SU-DHL-6 (cell line): ENCODE measurements at regions not wholly inside any gene's neighbourhood (a gene's known extent, or its start where the extent isn't known, plus 50 kb on each side); places are given as distances from the start of the nearest gene placed in this dataset.

Experiments used
- H2AFZ ChIP-seq: fragments of 200-600 bp; sonication (generic); 2 replicates; pipeline ENCODE4 v1.6.1; 2014; ENCODE audit warnings: low read depth, mild to moderate bottlenecking, moderate library complexity, mixed read lengths, antibody characterized with exemption, low read length; ENCODE audit not compliant: severe bottlenecking
- H3F3A ChIP-seq: fragments of 200-600 bp; shearing (Covaris generic); 2 replicates; pipeline ENCODE4 v1.6.0; 2016; ENCODE audit warnings: antibody characterized with exemption, mild to moderate bottlenecking; ENCODE audit not compliant: insufficient read depth
- H3K27ac ChIP-seq: fragments of 200-600 bp; sonication (generic); 2 replicates; pipeline ENCODE4 v1.5.1; 2016; ENCODE audit warnings: low read depth, mild to moderate bottlenecking, low read length, moderate library complexity, mixed read lengths
- H3K27me3 ChIP-seq: fragments of 200-600 bp; sonication (generic), shearing (Covaris generic); 2 replicates; pipeline ENCODE4 v1.6.0; 2014; ENCODE audit warnings: mild to moderate bottlenecking, low read length
- H3K36me3 ChIP-seq: fragments of 200-600 bp; sonication (generic); 2 replicates; pipeline ENCODE4 v1.6.1; 2014; ENCODE audit warnings: mild to moderate bottlenecking, low read length, mixed read lengths
- H3K4me2 ChIP-seq: fragments of 300-600, 200-600 bp; shearing (Covaris generic), sonication (generic); 2 replicates; pipeline ENCODE4 v1.6.0; 2014; ENCODE audit warnings: low read length, low read depth, mild to moderate bottlenecking; ENCODE audit not compliant: poor library complexity, severe bottlenecking
- H3K4me3 ChIP-seq: fragments of 200-600 bp; sonication (generic); 2 replicates; pipeline ENCODE4 v1.5.1; 2014; ENCODE audit warnings: antibody characterized with exemption, low read length, mild to moderate bottlenecking, mixed read lengths; ENCODE audit not compliant: insufficient read depth, poor library complexity, severe bottlenecking
- H3K79me2 ChIP-seq: fragments of 200-600 bp; sonication (generic); 2 replicates; pipeline ENCODE4 v1.6.1; 2014; ENCODE audit warnings: mild to moderate bottlenecking, low read length, moderate library complexity; ENCODE audit not compliant: insufficient read depth
- H3K9ac ChIP-seq: fragments of 200-600 bp; sonication (generic); 2 replicates; pipeline ENCODE4 v1.7.0; 2014; ENCODE audit warnings: mild to moderate bottlenecking, low read length
- H3K9me2 ChIP-seq: fragments of 200-600 bp; sonication (generic); replicated peaks from 2 replicates; pipeline ENCODE4 v1.6.1; 2014; ENCODE audit warnings: low read length; ENCODE audit not compliant: insufficient read depth
- H3K9me3 ChIP-seq: fragments of 200-600 bp; sonication (generic); 2 replicates; pipeline ENCODE4 v1.6.1; 2014; ENCODE audit warnings: low read length, mixed read lengths; ENCODE audit not compliant: insufficient read depth
- H4K20me1 ChIP-seq: fragments of 200-600 bp; sonication (generic); 2 replicates; pipeline ENCODE4 v1.6.1; 2014; ENCODE audit warnings: low read depth, mild to moderate bottlenecking, antibody characterized with exemption, low read length, moderate library complexity, mixed read lengths
- EZH2phosphoT487 ChIP-seq: fragments of 200-600 bp; sonication (generic), shearing (Covaris generic); conservative IDR thresholded peaks from 2 replicates; pipeline ENCODE4 v1.6.1; 2018; ENCODE audit warnings: mild to moderate bottlenecking, antibody characterized with exemption, low read length, moderate library complexity, mixed read lengths
- TF ChIP-seq, protein P1 (sequence below): fragments of 200-600 bp; sonication (generic); IDR thresholded peaks from one replicate; pipeline ENCODE4 v1.5.1; 2017; ENCODE audit warnings: antibody characterized with exemption, mild to moderate bottlenecking, low read length, moderate library complexity; ENCODE audit not compliant: insufficient read depth, poor library complexity, severe bottlenecking

- Histone ChIP-seq H3K9ac (no peak overlapping the region), H3K9me2 (no peaks in the 10 kb centered on the region), H3F3A (no peaks in the 10 kb centered on the region), H4K20me1 (no peaks in the 10 kb centered on the region), H3K9me3 (no peaks in the 10 kb centered on the region), H3K79me2 (no peaks in the 10 kb centered on the region), H2AFZ (no peak overlapping the region), H3K36me3 (no peaks in the 10 kb centered on the region), H3K4me3 (no peak overlapping the region), H3K4me2 (no peak overlapping the region), H3K27ac (no peak overlapping the region), H3K27me3 (no peaks in the 10 kb centered on the region)
- TF ChIP-seq EZH2phosphoT487: no peak
- TF ChIP-seq, protein P1, sequence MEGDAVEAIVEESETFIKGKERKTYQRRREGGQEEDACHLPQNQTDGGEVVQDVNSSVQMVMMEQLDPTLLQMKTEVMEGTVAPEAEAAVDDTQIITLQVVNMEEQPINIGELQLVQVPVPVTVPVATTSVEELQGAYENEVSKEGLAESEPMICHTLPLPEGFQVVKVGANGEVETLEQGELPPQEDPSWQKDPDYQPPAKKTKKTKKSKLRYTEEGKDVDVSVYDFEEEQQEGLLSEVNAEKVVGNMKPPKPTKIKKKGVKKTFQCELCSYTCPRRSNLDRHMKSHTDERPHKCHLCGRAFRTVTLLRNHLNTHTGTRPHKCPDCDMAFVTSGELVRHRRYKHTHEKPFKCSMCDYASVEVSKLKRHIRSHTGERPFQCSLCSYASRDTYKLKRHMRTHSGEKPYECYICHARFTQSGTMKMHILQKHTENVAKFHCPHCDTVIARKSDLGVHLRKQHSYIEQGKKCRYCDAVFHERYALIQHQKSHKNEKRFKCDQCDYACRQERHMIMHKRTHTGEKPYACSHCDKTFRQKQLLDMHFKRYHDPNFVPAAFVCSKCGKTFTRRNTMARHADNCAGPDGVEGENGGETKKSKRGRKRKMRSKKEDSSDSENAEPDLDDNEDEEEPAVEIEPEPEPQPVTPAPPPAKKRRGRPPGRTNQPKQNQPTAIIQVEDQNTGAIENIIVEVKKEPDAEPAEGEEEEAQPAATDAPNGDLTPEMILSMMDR: no peak
Observed at GRCh38 chr2:193518041-193518817, 1323.5 kb upstream of the TMEFF2 start.

DNA sequence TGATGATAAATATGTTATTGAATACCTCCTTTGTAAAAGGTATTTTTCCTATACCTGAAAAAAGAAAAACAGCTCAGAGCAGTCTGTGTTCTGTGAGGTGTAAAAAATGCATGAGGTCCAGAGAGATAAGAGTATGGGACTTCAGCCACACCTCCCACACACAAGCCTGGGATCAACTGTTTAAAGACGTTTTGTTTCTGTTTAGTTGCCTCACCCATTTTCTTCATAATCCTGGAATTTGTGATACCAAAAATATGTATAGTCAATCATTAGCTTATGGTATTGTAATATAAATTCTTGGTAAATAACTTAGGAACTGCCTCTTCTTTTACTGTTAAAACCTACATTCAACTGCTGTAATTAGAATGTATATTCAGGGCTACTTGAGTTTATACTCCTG lies 1322.9 kb upstream of the TMEFF2 start:
- H3K4me2 ChIP-seq: no peak overlapping the region
- no peak overlapping the region for H3K4me3 ChIP-seq
- no peaks in the 10 kb centered on the region for H3K36me3 ChIP-seq
- no peaks in the 10 kb centered on the region for H4K20me1 ChIP-seq
- H3K27me3 ChIP-seq: no peaks in the 10 kb centered on the region
- H3K9me3 ChIP-seq: no peaks in the 10 kb centered on the region
- H3K79me2 ChIP-seq: no peaks in the 10 kb centered on the region
- H2AFZ ChIP-seq: no peak overlapping the region
- TF ChIP-seq, protein P1: no peak
- TF ChIP-seq EZH2phosphoT487: no peak
- no peaks in the 10 kb centered on the region for H3F3A ChIP-seq
- no peaks in the 10 kb centered on the region for H3K9me2 ChIP-seq
- no peak overlapping the region for H3K9ac ChIP-seq
- H3K27ac ChIP-seq: no peak overlapping the region

GRCh38 chr2:193506035-193506434 lies 1311.3 kb upstream of the TMEFF2 start:
- no peak overlapping the region for H3K4me3 ChIP-seq
- H4K20me1 ChIP-seq: no peaks in the 10 kb centered on the region
- H3K79me2 ChIP-seq: no peaks in the 10 kb centered on the region
- no peaks in the 10 kb centered on the region for H3K27me3 ChIP-seq
- H3K9me2 ChIP-seq: no peaks in the 10 kb centered on the region
- H3K36me3 ChIP-seq: no peaks in the 10 kb centered on the region
- no peak overlapping the region for H2AFZ ChIP-seq
- no peak overlapping the region for H3K9ac ChIP-seq
- no peaks in the 10 kb centered on the region for H3F3A ChIP-seq
- no peak overlapping the region for H3K4me2 ChIP-seq
- H3K27ac ChIP-seq: no peak overlapping the region
- no peaks in the 10 kb centered on the region for H3K9me3 ChIP-seq
- TF ChIP-seq, protein P1: no peak
- TF ChIP-seq EZH2phosphoT487: no peak
